ENCODE measurements at regions not wholly inside any gene's neighbourhood (a gene's known extent, or its start where the extent isn't known, plus 50 kb on each side); places are given as distances from the start of the nearest gene placed in this dataset.

- TF ChIP-seq, protein P1, sequence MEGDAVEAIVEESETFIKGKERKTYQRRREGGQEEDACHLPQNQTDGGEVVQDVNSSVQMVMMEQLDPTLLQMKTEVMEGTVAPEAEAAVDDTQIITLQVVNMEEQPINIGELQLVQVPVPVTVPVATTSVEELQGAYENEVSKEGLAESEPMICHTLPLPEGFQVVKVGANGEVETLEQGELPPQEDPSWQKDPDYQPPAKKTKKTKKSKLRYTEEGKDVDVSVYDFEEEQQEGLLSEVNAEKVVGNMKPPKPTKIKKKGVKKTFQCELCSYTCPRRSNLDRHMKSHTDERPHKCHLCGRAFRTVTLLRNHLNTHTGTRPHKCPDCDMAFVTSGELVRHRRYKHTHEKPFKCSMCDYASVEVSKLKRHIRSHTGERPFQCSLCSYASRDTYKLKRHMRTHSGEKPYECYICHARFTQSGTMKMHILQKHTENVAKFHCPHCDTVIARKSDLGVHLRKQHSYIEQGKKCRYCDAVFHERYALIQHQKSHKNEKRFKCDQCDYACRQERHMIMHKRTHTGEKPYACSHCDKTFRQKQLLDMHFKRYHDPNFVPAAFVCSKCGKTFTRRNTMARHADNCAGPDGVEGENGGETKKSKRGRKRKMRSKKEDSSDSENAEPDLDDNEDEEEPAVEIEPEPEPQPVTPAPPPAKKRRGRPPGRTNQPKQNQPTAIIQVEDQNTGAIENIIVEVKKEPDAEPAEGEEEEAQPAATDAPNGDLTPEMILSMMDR (IDR thresholded peaks at IDR 0.05), result no peak
- TF ChIP-seq EP300 (IDR thresholded peaks at IDR 0.05) (no peak), POLR2A (IDR thresholded peaks at IDR 0.05) (no peak), POLR2AphosphoS5 (IDR thresholded peaks at IDR 0.05) (no peak)
These were observed 402.7 kb upstream of the HTR2C start for GRCh38 chrX:114181195-114181594.
